ENCODE measurements at regions not wholly inside any gene's neighbourhood (a gene's known extent, or its start where the extent isn't known, plus 50 kb on each side); places are given as distances from the start of the nearest gene placed in this dataset.

- no peak for DNase-seq
Observed at GRCh38 chr7:130897515-130898419, 163.8 kb upstream of the KLF14 start.

DNA sequence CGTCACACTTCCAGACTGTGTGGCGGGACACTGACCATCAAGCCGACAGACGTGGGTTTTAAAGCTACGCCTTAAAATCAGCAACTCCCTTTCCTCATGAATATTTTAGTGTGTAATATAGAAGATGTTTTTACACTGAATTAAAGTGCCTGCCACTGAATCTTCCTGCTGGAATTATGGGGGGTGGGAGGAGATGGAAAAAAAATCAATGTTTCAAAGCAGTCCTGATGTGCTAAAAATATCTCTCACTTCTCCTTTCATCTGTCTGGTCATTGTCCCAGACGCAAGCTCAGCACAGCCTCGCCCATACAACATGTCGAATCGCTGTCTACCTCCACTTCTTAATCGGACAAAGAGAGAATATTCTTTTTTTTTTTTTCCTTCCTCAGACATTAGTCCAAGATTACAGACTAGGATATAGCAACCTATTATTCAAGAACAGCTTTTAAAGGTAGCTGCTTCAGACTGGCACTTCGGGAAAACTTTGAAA lies 165.1 kb upstream of the KLF14 start:
- no peak for DNase-seq

DNA sequence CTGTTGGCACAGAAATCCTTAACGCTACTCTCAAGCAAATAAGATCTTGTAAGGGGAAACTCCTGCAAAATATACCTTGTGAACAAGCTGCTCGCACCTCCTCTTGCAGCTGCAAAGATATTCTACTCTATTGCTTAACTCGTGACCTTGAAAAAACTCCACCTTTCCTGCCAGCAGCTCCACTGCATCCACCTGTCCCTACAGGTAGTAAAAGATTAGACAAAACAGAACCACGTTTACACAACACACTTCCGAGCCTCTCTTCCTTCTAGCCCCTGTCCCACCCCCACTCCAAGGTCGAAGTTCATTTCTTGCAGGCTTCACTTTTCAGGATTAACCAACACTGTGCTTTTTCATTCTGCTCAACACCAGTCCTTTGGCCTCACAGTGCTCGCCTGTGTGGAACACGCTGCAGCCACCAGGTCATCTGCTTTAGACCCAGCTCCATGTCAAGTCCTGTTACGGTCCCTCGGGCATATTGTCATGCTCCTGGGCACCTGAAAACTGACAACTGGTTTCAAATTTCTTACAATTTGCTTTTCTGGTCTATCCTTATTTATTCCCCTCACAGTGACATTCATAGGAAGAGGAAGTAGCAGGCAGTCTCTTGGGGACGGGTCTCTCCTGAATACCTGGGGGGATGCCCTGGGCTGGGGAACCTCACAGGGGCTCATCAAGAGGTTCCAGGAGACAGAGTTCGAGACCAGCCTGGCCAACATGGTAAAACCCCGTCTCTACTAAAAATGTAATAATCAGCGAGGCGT lies 165.8 kb upstream of the KLF14 start:
- DNase-seq = no peak

- DNase-seq = no peak
Observed at GRCh38 chr7:130900471-130901076, 166.6 kb upstream of the KLF14 start.

DNA sequence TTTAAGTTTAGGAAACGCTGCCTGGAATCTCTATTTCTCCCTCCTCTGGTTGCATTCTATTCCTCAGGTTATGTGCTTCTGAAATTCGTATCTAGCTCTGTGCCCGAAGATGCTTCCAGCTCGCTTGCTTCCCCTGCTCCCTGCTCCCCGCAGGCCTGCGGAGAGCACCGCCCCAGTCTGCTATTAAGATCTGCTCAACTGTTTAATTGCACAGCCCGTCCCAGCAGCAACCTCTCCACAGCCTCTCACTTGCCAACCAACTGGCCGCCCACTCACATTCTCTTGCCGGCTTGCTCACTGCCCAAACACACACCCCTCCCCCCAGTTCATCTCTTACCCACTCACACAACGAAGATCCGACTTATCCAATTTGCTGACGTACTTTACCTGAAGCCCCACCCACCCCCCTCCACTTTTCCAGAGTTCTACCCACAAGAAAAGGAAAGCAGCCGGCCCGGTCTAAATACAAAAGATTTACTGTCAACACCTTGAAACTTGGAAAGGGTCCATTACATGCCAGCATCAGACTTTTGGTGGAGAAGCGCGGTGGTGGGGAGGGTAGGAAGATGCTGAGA lies 167.3 kb upstream of the KLF14 start:
- no peak for DNase-seq

- no peak for DNase-seq
Observed at GRCh38 chr7:130902755-130903357, 168.8 kb upstream of the KLF14 start.

DNA sequence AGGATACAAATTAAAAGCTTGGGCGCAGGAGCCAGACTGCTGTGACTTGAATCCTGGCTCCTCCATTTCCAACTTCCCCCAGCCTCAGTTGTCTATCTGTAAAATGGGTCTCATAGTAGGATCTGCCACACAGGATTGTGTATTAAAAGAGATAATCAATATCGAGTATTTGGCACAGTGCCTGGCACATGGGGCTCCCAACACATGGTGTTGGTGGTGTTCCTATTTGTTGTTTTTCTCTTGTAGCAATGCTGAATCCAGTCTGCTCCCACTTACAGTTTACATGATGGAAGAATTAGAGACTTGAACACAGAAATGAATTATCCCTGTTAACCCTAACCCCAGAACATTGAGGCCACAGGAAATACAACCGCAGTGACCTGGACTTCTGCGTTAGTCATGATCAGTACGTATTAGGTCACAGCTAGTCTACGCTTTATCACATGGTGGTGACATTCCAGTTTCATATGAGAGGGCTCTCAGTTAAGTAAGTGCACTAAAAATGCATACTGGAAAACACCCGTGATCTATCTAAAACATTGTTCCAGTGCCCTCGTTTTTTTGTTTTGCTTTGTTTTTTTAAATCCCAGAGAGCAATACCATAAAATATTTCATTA lies 169.5 kb upstream of the KLF14 start:
- peak; percentile 94 for DNase-seq

GRCh38 chr7:130904031-130904757 lies 170.2 kb upstream of the KLF14 start:
- no peak for DNase-seq

- no peak for DNase-seq
Observed at GRCh38 chr7:130904792-130905191, 170.8 kb upstream of the KLF14 start.

GRCh38 chr7:130906575-130906974 lies 172.6 kb upstream of the KLF14 start:
- DNase-seq = no peak

GRCh38 chr7:130907439-130907838 lies 173.4 kb upstream of the KLF14 start:
- no peak for DNase-seq

- no peak for DNase-seq
Observed at GRCh38 chr7:130908345-130909160, 174.5 kb upstream of the KLF14 start.

DNA sequence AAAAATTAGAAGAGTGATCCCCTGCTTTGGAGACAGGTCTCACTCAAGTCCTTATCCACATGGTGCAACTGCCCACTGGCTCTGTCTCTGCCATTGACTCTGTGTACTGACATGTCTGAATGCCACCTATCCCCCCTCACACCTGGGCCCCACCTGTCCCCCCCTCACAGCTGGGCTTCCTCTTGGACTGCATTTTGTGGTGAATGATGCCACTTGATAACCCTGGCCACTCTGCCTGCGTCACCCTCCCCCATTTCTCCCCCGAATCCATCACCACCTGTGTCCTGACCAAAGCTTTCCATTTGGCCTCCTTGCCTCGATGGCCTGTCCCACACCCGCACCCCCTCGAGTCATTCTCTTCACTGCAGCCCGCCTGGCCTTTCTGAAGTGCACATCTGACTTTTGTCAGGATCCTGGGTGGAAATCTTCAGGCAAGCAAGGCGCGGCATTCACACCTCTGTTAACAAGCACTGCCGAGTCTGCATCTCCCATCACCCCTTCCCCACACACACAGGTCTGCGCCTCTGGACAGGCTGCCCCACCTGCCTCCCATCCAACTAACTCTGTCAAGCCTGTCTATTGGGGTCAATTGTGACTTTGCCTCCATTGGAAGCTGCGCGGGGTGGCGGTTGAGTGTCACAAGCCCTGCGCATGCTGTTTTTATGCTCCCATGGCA lies 175.3 kb upstream of the KLF14 start:
- DNase-seq = no peak

- DNase-seq = peak; percentile 80
Observed at GRCh38 chr7:130909881-130910672, 176.1 kb upstream of the KLF14 start.

DNA sequence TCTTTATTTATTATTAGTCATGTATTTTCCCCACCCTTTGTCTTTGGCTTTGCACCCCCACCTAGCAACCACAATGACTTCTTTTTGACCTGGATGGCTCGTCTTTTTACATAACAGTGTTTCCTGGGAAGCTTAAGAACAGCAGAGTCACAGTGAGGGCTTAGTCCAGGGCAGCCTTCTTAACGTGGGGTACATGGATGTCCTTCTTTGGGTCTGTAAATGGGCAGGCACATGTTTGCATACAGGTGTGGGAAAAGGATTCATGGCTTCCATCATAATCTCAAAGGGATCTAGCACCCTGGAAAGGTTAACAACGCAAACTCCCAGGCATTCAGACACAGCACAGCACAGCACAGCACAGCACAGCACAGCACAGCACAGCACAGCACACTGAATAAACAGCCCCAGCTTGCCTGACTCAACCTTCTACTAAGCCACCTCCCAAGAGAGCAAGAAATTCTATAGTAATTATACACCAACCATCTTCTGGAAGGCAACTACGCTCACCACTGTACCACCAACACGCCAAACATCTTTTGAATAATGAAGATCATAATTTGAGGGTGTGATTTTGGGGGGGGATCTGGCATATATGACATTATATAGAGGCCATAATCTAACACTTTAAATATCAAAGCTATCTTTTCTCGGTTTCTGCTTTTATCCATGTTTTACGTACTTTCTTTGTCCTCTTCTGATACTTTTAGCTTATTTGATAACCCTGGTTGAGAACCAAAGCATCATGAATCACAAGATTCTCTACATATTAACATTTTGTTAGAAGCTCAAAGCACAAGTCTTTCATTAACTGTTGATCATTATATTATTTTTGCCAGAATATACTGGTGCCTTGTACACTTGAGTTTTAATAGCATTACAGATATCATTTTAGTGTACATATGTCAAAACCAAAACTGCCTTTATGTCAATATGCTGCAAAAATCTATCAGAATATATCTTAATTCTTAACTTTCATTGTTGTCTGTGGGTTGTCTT lies 177.2 kb upstream of the KLF14 start:
- DNase-seq = no peak

GRCh38 chr7:130912082-130912861 lies 178.3 kb upstream of the KLF14 start:
- no peak for DNase-seq
